ENCODE measurements at regions not wholly inside any gene's neighbourhood (a gene's known extent, or its start where the extent isn't known, plus 50 kb on each side); places are given as distances from the start of the nearest gene placed in this dataset.

DNA sequence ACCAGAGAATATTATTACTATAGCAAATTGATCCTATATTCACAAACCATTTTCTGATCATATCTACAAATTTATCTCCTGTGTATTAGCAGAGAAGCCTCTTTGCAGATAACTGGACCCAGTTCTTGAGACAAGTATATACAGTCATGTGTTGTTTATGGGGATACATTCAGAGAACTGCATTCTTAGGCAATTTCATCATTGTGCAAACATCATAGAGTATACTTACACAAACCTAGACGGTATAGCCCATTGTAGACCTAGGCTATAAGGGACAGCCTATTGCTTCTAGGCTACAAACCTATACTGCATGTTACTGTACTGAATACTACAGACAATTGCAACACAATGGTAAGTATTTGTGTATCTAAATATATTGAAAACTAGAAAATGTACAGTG, 152.5 kb upstream of the SPANXN4 start:
- TF ChIP-seq, protein P1, sequence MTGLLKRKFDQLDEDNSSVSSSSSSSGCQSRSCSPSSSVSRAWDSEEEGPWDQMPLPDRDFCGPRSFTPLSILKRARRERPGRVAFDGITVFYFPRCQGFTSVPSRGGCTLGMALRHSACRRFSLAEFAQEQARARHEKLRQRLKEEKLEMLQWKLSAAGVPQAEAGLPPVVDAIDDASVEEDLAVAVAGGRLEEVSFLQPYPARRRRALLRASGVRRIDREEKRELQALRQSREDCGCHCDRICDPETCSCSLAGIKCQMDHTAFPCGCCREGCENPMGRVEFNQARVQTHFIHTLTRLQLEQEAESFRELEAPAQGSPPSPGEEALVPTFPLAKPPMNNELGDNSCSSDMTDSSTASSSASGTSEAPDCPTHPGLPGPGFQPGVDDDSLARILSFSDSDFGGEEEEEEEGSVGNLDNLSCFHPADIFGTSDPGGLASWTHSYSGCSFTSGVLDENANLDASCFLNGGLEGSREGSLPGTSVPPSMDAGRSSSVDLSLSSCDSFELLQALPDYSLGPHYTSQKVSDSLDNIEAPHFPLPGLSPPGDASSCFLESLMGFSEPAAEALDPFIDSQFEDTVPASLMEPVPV (CRISPR knock-in tag; IDR thresholded peaks at IDR 0.05), result no peak
- TF ChIP-seq REST (IDR thresholded peaks at IDR 0.05; ENCODE audit: borderline replicate concordance in 1 of 2, low read depth in 1 of 2, low read length in 2 of 2), result no peak
- no peak for TF ChIP-seq PBX2 (CRISPR knock-in tag; IDR thresholded peaks at IDR 0.05)
- no peak for TF ChIP-seq ZNF142 (CRISPR knock-in tag; IDR thresholded peaks at IDR 0.05)
- TF ChIP-seq ZSCAN30 (CRISPR knock-in tag; IDR thresholded peaks at IDR 0.05), result no peak
- TF ChIP-seq TAF1 (CRISPR knock-in tag; IDR thresholded peaks at IDR 0.05), result no peak
- TF ChIP-seq ZNF543 (CRISPR knock-in tag; IDR thresholded peaks at IDR 0.05), result no peak
- TF ChIP-seq ZFP82 (CRISPR knock-in tag; IDR thresholded peaks at IDR 0.05; ENCODE audit: borderline replicate concordance), result no peak
- TF ChIP-seq MTF2 (CRISPR knock-in tag; IDR thresholded peaks at IDR 0.05; ENCODE audit: borderline replicate concordance), result no peak
- no peak for TF ChIP-seq ZNF781 (CRISPR knock-in tag; IDR thresholded peaks at IDR 0.05; ENCODE audit: borderline replicate concordance, not compliant biosample characterization)
- Histone ChIP-seq H3K27ac (ENCODE audit: extremely low read length, insufficient read depth, low read length) (no peak overlapping the region), H2AFZ (ENCODE audit: low read length) (no peak overlapping the region), H3K36me3 (replicated peaks in 1 of 2; ENCODE audit: control insufficient read depth in 1 of 2, insufficient read depth in 2 of 2, low read length in 2 of 2) (no peaks in the 10 kb centered on the region), H3K27me3 (ENCODE audit: control insufficient read depth in 1 of 2, insufficient read depth in 2 of 2, low read length in 2 of 2) (no peaks in the 10 kb centered on the region), H3K4me3 (replicated peaks in 1 of 3; ENCODE audit: insufficient read depth in 1 of 3, low read depth in 2 of 3, low read length in 3 of 3) (no peak overlapping the region), H3K79me2 (ENCODE audit: insufficient read depth, low read length) (no peaks in the 10 kb centered on the region), H3K9me3 (ENCODE audit: low read length) (peaks cover 36% of the 10 kb centered on the region), H4K20me1 (ENCODE audit: insufficient read depth, low read length) (no peaks in the 10 kb centered on the region), H3K9ac (ENCODE audit: insufficient read depth, low read depth, low read length) (no peak overlapping the region), H3K4me2 (ENCODE audit: low read depth, low read length) (no peak overlapping the region), H3K4me1 (ENCODE audit: insufficient read depth, low read length) (no peaks in the 10 kb centered on the region)
- WGBS (ENCODE audit: low lambda C conversion rate), result 0% methylated on average over 1 of the region's 1 CpG
- no peak for DNase-seq (ENCODE audit: low spot score)
- ATAC-seq, result no peak
- intact Hi-C loops (cut with micrococcal nuclease; ENCODE audit: unreplicated experiment) (no loop called here), in situ Hi-C loops (cut with HindIII; ENCODE audit: extremely low pct_ligation_motif_present, low pct_unique_long_range_greater_than_20kb) (no loop called here)
- no peak for FAIRE-seq
- ChIA-PET POLR2A (no interaction called here), CTCF (ENCODE audit: low intra/inter-chr PET ratio, low total read pairs) (no interaction called here)
- no TSS peak for BruUV-seq (replicated peaks)
